NCI-H82 (cell line): ENCODE measurements at regions not wholly inside any gene's neighbourhood (a gene's known extent, or its start where the extent isn't known, plus 50 kb on each side); places are given as distances from the start of the nearest gene placed in this dataset.
"Not testable (repeated sequence)": the region's sequence is repeated elsewhere in the genome, so short reads cannot be mapped to it uniquely, and the experiment has no call there.

ENCODE experiments used
- DNase-seq: peaks from one replicate; lab custom pipeline; 2025; lab: John Stamatoyannopoulos, UW

GRCh38 chr18:14189858-14190257 is 57.6 kb upstream of the ZNF519 start:
- no peak for DNase-seq

DNA sequence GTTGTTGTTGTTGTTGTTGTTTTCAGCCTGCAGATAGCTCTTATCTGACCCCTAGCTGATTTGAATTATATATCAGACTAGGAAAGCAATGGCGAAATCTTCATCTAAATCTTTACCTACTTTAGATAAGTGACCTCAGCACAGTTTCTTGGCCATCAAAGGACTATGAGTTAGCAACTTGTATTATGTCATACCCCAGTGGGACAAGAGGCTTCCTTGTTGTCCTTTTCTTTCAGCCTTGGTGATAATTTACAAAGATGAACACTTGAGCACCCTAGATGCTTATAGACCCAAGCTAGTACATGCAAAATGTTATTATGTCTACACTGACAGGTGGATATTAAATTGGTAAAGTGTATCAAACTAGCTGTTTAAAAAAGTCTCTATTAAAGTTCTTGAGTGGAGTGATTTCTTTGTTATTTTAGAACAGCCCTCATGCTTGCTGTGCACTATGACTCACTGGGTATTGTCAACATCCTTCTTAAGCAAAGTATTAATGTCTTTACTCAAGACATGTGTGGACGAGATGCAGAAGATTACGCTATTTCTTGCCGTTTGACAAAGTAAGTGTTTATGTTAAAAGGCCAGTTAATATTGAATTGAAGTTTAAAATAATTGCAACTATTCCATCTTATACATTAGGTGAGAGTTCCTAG is 56.6 kb upstream of the ZNF519 start:
- DNase-seq = not testable (repeated sequence)
